CD8-positive, alpha-beta memory T cell (primary cell): ENCODE measurements at regions not wholly inside any gene's neighbourhood (a gene's known extent, or its start where the extent isn't known, plus 50 kb on each side); places are given as distances from the start of the nearest gene placed in this dataset.

ENCODE experiments used
- CTCF ChIA-PET: fragments of 350-600 bp; sonication (Branson Sonifier 250); formaldehyde crosslinking; loops from one replicate; lab custom pipeline; 2021; ENCODE audit warnings: antibody characterized with exemption; lab: Charles Lee
- POLR2A ChIA-PET: fragments of 350-600 bp; sonication (Branson Sonifier 250); formaldehyde crosslinking; loops from one replicate; lab custom pipeline; 2021; ENCODE audit warnings: antibody characterized with exemption; lab: Charles Lee
- DNase-seq, 5 donors: peaks; one replicate each; pipeline versions ENCODE4 v3.0.0 to v3.0.0-alpha.2; 2020 to 2022; ENCODE audit warnings: mixed read lengths in 1 of 5
- H3K27ac ChIP-seq: one replicate; pipeline ENCODE4 v1.7.0; 2013; ENCODE audit warnings: low read depth, mild to moderate bottlenecking, low read length, moderate library complexity
- H3K27me3 ChIP-seq: 2 replicates; pipeline ENCODE4 v1.7.0; 2013; ENCODE audit warnings: low read length, mild to moderate bottlenecking; ENCODE audit not compliant: insufficient read depth, poor library complexity, severe bottlenecking
- H3K36me3 ChIP-seq: 2 replicates; pipeline ENCODE4 v1.7.0; 2013; ENCODE audit warnings: mild to moderate bottlenecking, low read length, moderate library complexity; ENCODE audit not compliant: insufficient read depth
- H3K4me1 ChIP-seq: 2 replicates; pipeline ENCODE4 v1.7.0; 2013; ENCODE audit warnings: mild to moderate bottlenecking, low read length, moderate library complexity; ENCODE audit not compliant: insufficient read depth
- H3K4me3 ChIP-seq: 2 replicates; pipeline ENCODE4 v1.7.0; 2013; ENCODE audit warnings: mild to moderate bottlenecking, low read length
- H3K9me3 ChIP-seq: 2 replicates; pipeline ENCODE4 v1.7.0; 2013; ENCODE audit warnings: mild to moderate bottlenecking, low read length
- H3K27ac Mint-ChIP-seq, 8 donors: one replicate each; pipeline ENCODE4 v1.8.0; 2020 to 2021; ENCODE audit warnings: mixed read lengths in 8 of 8, mild to moderate bottlenecking in 6 of 8, inconsistent platforms in 3 of 8, moderate library complexity in 3 of 8
- H3K27me3 Mint-ChIP-seq, 2 donors: one replicate each; pipeline ENCODE4 v1.8.0; 2020 to 2021; ENCODE audit warnings: mixed read lengths in 2 of 2, mild to moderate bottlenecking in 1 of 2, moderate library complexity in 1 of 2
- H3K36me3 Mint-ChIP-seq, 3 donors: one replicate each; pipeline ENCODE4 v1.8.0; 2020 to 2021; ENCODE audit warnings: mixed read lengths in 3 of 3, inconsistent platforms in 1 of 3, mild to moderate bottlenecking in 1 of 3
- H3K4me1 Mint-ChIP-seq, 3 donors: one replicate each; pipeline ENCODE4 v1.8.0; 2020 to 2021; ENCODE audit warnings: mixed read lengths in 3 of 3, inconsistent platforms in 1 of 3, mild to moderate bottlenecking in 1 of 3
- H3K4me3 Mint-ChIP-seq, 7 donors: one replicate each; pipeline ENCODE4 v1.8.0; 2020 to 2021; ENCODE audit warnings: mixed read lengths in 7 of 7, mild to moderate bottlenecking in 6 of 7, moderate library complexity in 4 of 7, inconsistent platforms in 2 of 7
- H3K9me3 Mint-ChIP-seq, 5 donors: one replicate each; pipeline ENCODE4 v1.8.0; 2020 to 2022; ENCODE audit warnings: mixed read lengths in 5 of 5, mild to moderate bottlenecking in 3 of 5, moderate library complexity in 2 of 5, inconsistent platforms in 1 of 5

- POLR2A ChIA-PET, result no interaction called here
- CTCF ChIA-PET, result no interaction called here
- Histone ChIP-seq H3K36me3 (no peaks in the 10 kb centered on the region), H3K27ac (no peak overlapping the region), H3K27me3 (no peaks in the 10 kb centered on the region), H3K9me3 (no peaks in the 10 kb centered on the region), H3K4me1 (no peaks in the 10 kb centered on the region), H3K4me3 (no peak overlapping the region)
- no peaks in the 10 kb centered on the region for H3K4me1 Mint-ChIP-seq
- peak overlapping the region in 2 of 8 donors; percentile 17 to 41 for H3K27ac Mint-ChIP-seq
- peaks cover 0 to 2% of the 10 kb centered on the region in 2 donors for H3K27me3 Mint-ChIP-seq
- no peak overlapping the region for H3K4me3 Mint-ChIP-seq
- no peaks in the 10 kb centered on the region for H3K36me3 Mint-ChIP-seq
- no peaks in the 10 kb centered on the region for H3K9me3 Mint-ChIP-seq
- DNase-seq, result no peak
These were observed 463.8 kb downstream of the LPIN1 start for GRCh38 chr2:12210016-12210933.

GRCh38 chr2:12211326-12212175, 465.1 kb downstream of the LPIN1 start:
- Histone ChIP-seq H3K27me3 (no peaks in the 10 kb centered on the region), H3K4me3 (no peak overlapping the region), H3K9me3 (no peaks in the 10 kb centered on the region), H3K27ac (no peak overlapping the region), H3K36me3 (no peaks in the 10 kb centered on the region), H3K4me1 (no peaks in the 10 kb centered on the region)
- Mint-ChIP-seq H3K36me3 (no peaks in the 10 kb centered on the region), H3K27ac (no peak overlapping the region), H3K4me3 (no peak overlapping the region), H3K9me3 (no peaks in the 10 kb centered on the region), H3K27me3 (peaks cover 0 to 2% of the 10 kb centered on the region in 2 donors), H3K4me1 (no peaks in the 10 kb centered on the region)
- CTCF ChIA-PET, result no interaction called here
- POLR2A ChIA-PET, result no interaction called here
- no peak for DNase-seq

- H3K27ac Mint-ChIP-seq, result no peak overlapping the region
These were observed 466.6 kb downstream of the LPIN1 start for GRCh38 chr2:12212841-12213597.

GRCh38 chr2:12217175-12217574, 470.7 kb downstream of the LPIN1 start:
- no peaks in the 10 kb centered on the region for H3K4me1 ChIP-seq
- H3K4me3 Mint-ChIP-seq, result no peak overlapping the region
- H3K36me3 Mint-ChIP-seq, result peaks cover 0 to 8% (median 0%) of the 10 kb centered on the region in 3 donors
- H3K36me3 ChIP-seq, result no peaks in the 10 kb centered on the region
- peaks cover 0 to 5% (median 0%) of the 10 kb centered on the region in 5 donors for H3K9me3 Mint-ChIP-seq
- no peak overlapping the region for H3K27ac Mint-ChIP-seq
- ChIA-PET CTCF (no interaction called here), POLR2A (no interaction called here)
- no peak overlapping the region for H3K4me3 ChIP-seq
- DNase-seq, result no peak
- H3K27me3 Mint-ChIP-seq, result no peaks in the 10 kb centered on the region
- no peak overlapping the region for H3K27ac ChIP-seq
- peaks cover 5 to 14% (median 6%) of the 10 kb centered on the region in 3 donors for H3K4me1 Mint-ChIP-seq
- H3K9me3 ChIP-seq, result no peaks in the 10 kb centered on the region
- no peaks in the 10 kb centered on the region for H3K27me3 ChIP-seq

More at GRCh38 chr2:12212841-12213597, 466.6 kb downstream of the LPIN1 start:
- Mint-ChIP-seq H3K27me3 (peaks cover 0 to 2% of the 10 kb centered on the region in 2 donors), H3K36me3 (no peaks in the 10 kb centered on the region), H3K4me1 (no peaks in the 10 kb centered on the region), H3K9me3 (no peaks in the 10 kb centered on the region), H3K4me3 (no peak overlapping the region)
- H3K36me3 ChIP-seq, result no peaks in the 10 kb centered on the region
- H3K4me3 ChIP-seq, result no peak overlapping the region
- CTCF ChIA-PET, result no interaction called here
- H3K27me3 ChIP-seq, result no peaks in the 10 kb centered on the region
- no peaks in the 10 kb centered on the region for H3K4me1 ChIP-seq
- DNase-seq, result no peak
- no peak overlapping the region for H3K27ac ChIP-seq
- no peaks in the 10 kb centered on the region for H3K9me3 ChIP-seq
- POLR2A ChIA-PET, result no interaction called here

GRCh38 chr2:12219761-12220160, 473.3 kb downstream of the LPIN1 start:
- Mint-ChIP-seq H3K27me3 (no peaks in the 10 kb centered on the region), H3K4me3 (peak overlapping the region in 1 of 7 donors; percentile 24), H3K4me1 (peaks cover 5 to 14% (median 6%) of the 10 kb centered on the region in 3 donors), H3K27ac (peak overlapping the region in 2 of 8 donors; percentile 14 to 47), H3K36me3 (peaks cover 0 to 20% (median 1%) of the 10 kb centered on the region in 3 donors), H3K9me3 (peaks cover 11 to 25% (median 23%) of the 10 kb centered on the region in 5 donors)
- Histone ChIP-seq H3K9me3 (peaks cover 17% of the 10 kb centered on the region), H3K36me3 (no peaks in the 10 kb centered on the region), H3K27me3 (no peaks in the 10 kb centered on the region), H3K27ac (no peak overlapping the region), H3K4me3 (no peak overlapping the region), H3K4me1 (no peaks in the 10 kb centered on the region)
- peak in 1 of 5 donors; percentile 23 for DNase-seq
- ChIA-PET POLR2A (no interaction called here), CTCF (no interaction called here)

- Mint-ChIP-seq H3K27ac (peak overlapping the region in 1 of 8 donors; percentile 11), H3K27me3 (no peaks in the 10 kb centered on the region), H3K9me3 (peaks cover 15 to 31% (median 26%) of the 10 kb centered on the region in 5 donors), H3K36me3 (peaks cover 0 to 31% (median 1%) of the 10 kb centered on the region in 3 donors), H3K4me3 (no peak overlapping the region), H3K4me1 (peaks cover 5 to 14% (median 6%) of the 10 kb centered on the region in 3 donors)
- H3K36me3 ChIP-seq, result no peaks in the 10 kb centered on the region
- H3K9me3 ChIP-seq, result peaks cover 19% of the 10 kb centered on the region
- H3K4me1 ChIP-seq, result no peaks in the 10 kb centered on the region
- H3K27me3 ChIP-seq, result no peaks in the 10 kb centered on the region
- no peak for DNase-seq
- ChIA-PET CTCF (no interaction called here), POLR2A (no interaction called here)
- H3K27ac ChIP-seq, result no peak overlapping the region
- no peak overlapping the region for H3K4me3 ChIP-seq
These were observed 475.2 kb downstream of the LPIN1 start for GRCh38 chr2:12221584-12221983.

- H3K4me3 Mint-ChIP-seq, result no peak overlapping the region
- peaks cover 15 to 31% (median 26%) of the 10 kb centered on the region in 5 donors for H3K9me3 Mint-ChIP-seq
- POLR2A ChIA-PET, result no interaction called here
- peaks cover 5 to 14% (median 6%) of the 10 kb centered on the region in 3 donors for H3K4me1 Mint-ChIP-seq
- CTCF ChIA-PET, result no interaction called here
- no peaks in the 10 kb centered on the region for H3K27me3 ChIP-seq
- DNase-seq, result no peak
- no peak overlapping the region for H3K4me3 ChIP-seq
- H3K9me3 ChIP-seq, result peaks cover 19% of the 10 kb centered on the region
- H3K27ac ChIP-seq, result no peak overlapping the region
- peaks cover 0 to 31% (median 1%) of the 10 kb centered on the region in 3 donors for H3K36me3 Mint-ChIP-seq
- H3K27me3 Mint-ChIP-seq, result no peaks in the 10 kb centered on the region
- no peak overlapping the region for H3K27ac Mint-ChIP-seq
- no peaks in the 10 kb centered on the region for H3K4me1 ChIP-seq
- H3K36me3 ChIP-seq, result no peaks in the 10 kb centered on the region
These were observed 476.1 kb downstream of the LPIN1 start for GRCh38 chr2:12222554-12222953.
